ENCODE measurements at regions not wholly inside any gene's neighbourhood (a gene's known extent, or its start where the extent isn't known, plus 50 kb on each side); places are given as distances from the start of the nearest gene placed in this dataset.
"Not testable (repeated sequence)": the region's sequence is repeated elsewhere in the genome, so short reads cannot be mapped to it uniquely, and the experiment has no call there.

- FAIRE-seq; H3K9ac ChIP-seq (replicated peaks in 1 of 4; ENCODE audit: extremely low read depth in 1 of 4, low read depth in 3 of 4, low read length in 3 of 4); H3K27me3 ChIP-seq (replicated peaks in 1 of 4; ENCODE audit: control insufficient read depth in 3 of 4, extremely low read depth in 1 of 4, insufficient read depth in 3 of 4, low read length in 3 of 4); H3K36me3 ChIP-seq (ENCODE audit: control insufficient read depth in 2 of 4, insufficient read depth in 4 of 4, low read length in 3 of 4); POLR2A ChIA-PET (ENCODE audit: partially characterized antibody); H3K14ac ChIP-seq (ENCODE audit: insufficient read length); H4K20me1 ChIP-seq (replicated peaks in 1 of 2; ENCODE audit: control insufficient read depth in 1 of 2, insufficient read depth in 2 of 2, low read length in 2 of 2); H2BK12ac ChIP-seq (ENCODE audit: low read depth, low read length); H2AFZ ChIP-seq (ENCODE audit: low read length); H3K23me2 ChIP-seq (ENCODE audit: low read depth, low read length); H3K79me1 ChIP-seq (ENCODE audit: low read depth, low read length); H3K27ac ChIP-seq (ENCODE audit: low read depth, low read length); H2BK5ac ChIP-seq (ENCODE audit: low read depth, low read length); H2BK15ac ChIP-seq (ENCODE audit: low read length); H3K56ac ChIP-seq (replicated peaks; ENCODE audit: insufficient read length, low read depth, low read length); H3K4me1 ChIP-seq (replicated peaks in 1 of 4; ENCODE audit: control insufficient read depth in 3 of 4, insufficient read depth in 4 of 4, low read length in 3 of 4); H3K79me2 ChIP-seq (ENCODE audit: control insufficient read depth in 1 of 2, insufficient read depth in 2 of 2, low read length in 2 of 2); H2AK5ac ChIP-seq (ENCODE audit: low read depth, low read length); H3K18ac ChIP-seq (ENCODE audit: extremely low read depth, low read length); H3K4ac ChIP-seq (replicated peaks; ENCODE audit: insufficient read length, low read depth, low read length); H2BK120ac ChIP-seq (replicated peaks; ENCODE audit: low read depth, low read length); H4K5ac ChIP-seq (ENCODE audit: insufficient read length, low read depth, low read length); H3K23ac ChIP-seq (ENCODE audit: insufficient read length); H3K4me3 ChIP-seq (ENCODE audit: extremely low read depth in 1 of 4, insufficient read depth in 2 of 4, low read depth in 3 of 4, low read length in 4 of 4); H4K8ac ChIP-seq (ENCODE audit: extremely low read depth, insufficient read depth, low read length); H3K4me2 ChIP-seq (ENCODE audit: insufficient read depth in 1 of 2, low read depth in 2 of 2, low read length in 2 of 2); H3K9me3 ChIP-seq (ENCODE audit: insufficient read depth in 2 of 2, low read depth in 1 of 2, low read length in 1 of 2); H2BK20ac ChIP-seq (ENCODE audit: low read length); H4K91ac ChIP-seq (replicated peaks; ENCODE audit: insufficient read length, low read length): not testable (repeated sequence)
- CTCF ChIA-PET (ENCODE audit: partially characterized antibody) = interaction anchor here (1.5 kb wide), 1 partner anchor 97 kb away, joined by 4 read pairs; no protein-coding TSS in a partner anchor
- peak in 1 of 2 experiments; percentile 54 for DNase-seq (ENCODE audit: low read depth in 1 of 2, low spot score in 2 of 2)
- WGBS, 2 experiments (ENCODE audit: extremely low coverage in 1 of 2, insufficient coverage in 1 of 2, insufficient read length in 1 of 2, insufficient replicate concordance in 2 of 2, low coverage in 1 of 2, low lambda C conversion rate in 2 of 2, missing lambda C conversion rate in 1 of 2) = 94% methylated on average over 12 of the region's 16 CpGs; no CpG with 5 or more reads in 1 of the 2 experiments
These were observed 126.3 kb downstream of the CYP26B1 start for GRCh38 chr2:72021371-72021770.
